Neural progenitor cell (in vitro differentiated cells): ENCODE measurements at regions not wholly inside any gene's neighbourhood (a gene's known extent, or its start where the extent isn't known, plus 50 kb on each side); places are given as distances from the start of the nearest gene placed in this dataset.
"Not testable (repeated sequence)": the region's sequence is repeated elsewhere in the genome, so short reads cannot be mapped to it uniquely, and the experiment has no call there.

Experiments
- DNase-seq: peaks from one replicate; pipeline ENCODE4 v3.0.0-alpha.2; 2016; ENCODE audit warnings: low spot score
- H2AFZ ChIP-seq: fragments of 200-600 bp; sonication (generic); replicated peaks from 2 replicates; pipeline ENCODE4 v1.6.1; 2016; ENCODE audit warnings: antibody characterized with exemption
- H3F3A ChIP-seq: fragments of 200-600 bp; sonication (generic); 2 replicates; pipeline ENCODE4 v1.6.1; 2016; ENCODE audit warnings: antibody characterized with exemption, low read depth
- H3K27ac ChIP-seq: fragments of 200-600 bp; sonication (generic); 2 replicates; pipeline ENCODE4 v1.5.1; 2016; ENCODE audit warnings: mild to moderate bottlenecking
- H3K27me3 ChIP-seq: fragments of 200-600 bp; sonication (generic); 2 replicates; pipeline ENCODE4 v1.6.1; 2016; ENCODE audit warnings: mild to moderate bottlenecking, moderate library complexity
- H3K36me3 ChIP-seq: fragments of 200-600 bp; sonication (generic); 2 replicates; pipeline ENCODE4 v1.5.1; 2016
- H3K4me1 ChIP-seq: fragments of 200-600 bp; sonication (generic); 2 replicates; pipeline ENCODE4 v1.6.1; 2016; ENCODE audit warnings: mixed run types
- H3K4me2 ChIP-seq: fragments of 200-600 bp; sonication (generic); 2 replicates; pipeline ENCODE4 v1.6.1; 2016
- H3K4me3 ChIP-seq: fragments of 200-600 bp; sonication (generic); 2 replicates; pipeline ENCODE4 v1.5.1; 2016
- H3K79me2 ChIP-seq: fragments of 200-600 bp; sonication (generic); 2 replicates; pipeline ENCODE4 v1.6.1; 2016; ENCODE audit warnings: low read depth
- H3K9ac ChIP-seq: fragments of 200-600 bp; sonication (generic); 2 replicates; pipeline ENCODE4 v1.6.1; 2016
- H3K9me3 ChIP-seq: fragments of 200-600 bp; sonication (generic); 2 replicates; pipeline ENCODE4 v1.5.1; 2016; ENCODE audit warnings: low read depth
- H4K20me1 ChIP-seq: fragments of 200-600 bp; sonication (generic); 2 replicates; pipeline ENCODE4 v1.6.1; 2016; ENCODE audit warnings: low read depth
- H3K27ac Mint-ChIP-seq: 3 replicates; pipeline ENCODE4 v1.8.0; 2021; ENCODE audit warnings: mixed read lengths
- H3K27me3 Mint-ChIP-seq: 2 replicates; pipeline ENCODE4 v1.8.0; 2022; ENCODE audit warnings: low read depth, mild to moderate bottlenecking, inconsistent platforms, moderate library complexity, mixed read lengths; ENCODE audit not compliant: insufficient read depth
- H3K36me3 Mint-ChIP-seq: 3 replicates; pipeline ENCODE4 v1.8.0; 2021; ENCODE audit warnings: mixed read lengths
- H3K4me1 Mint-ChIP-seq: 3 replicates; pipeline ENCODE4 v1.8.0; 2021; ENCODE audit warnings: mixed read lengths
- H3K4me3 Mint-ChIP-seq: 3 replicates; pipeline ENCODE4 v1.8.0; 2021; ENCODE audit warnings: mild to moderate bottlenecking, moderate library complexity, mixed read lengths
- H3K9me3 Mint-ChIP-seq: 3 replicates; pipeline ENCODE4 v1.8.0; 2020; ENCODE audit warnings: mixed read lengths
- EZH2 ChIP-seq: fragments of 200-600 bp; sonication (generic); IDR thresholded peaks from 2 replicates; pipeline ENCODE4 v1.6.1; 2017; ENCODE audit warnings: antibody characterized with exemption, mild to moderate bottlenecking, moderate library complexity
- EZH2phosphoT487 ChIP-seq: fragments of 200-600 bp; sonication (generic); IDR thresholded peaks from 2 replicates; pipeline ENCODE4 v1.6.1; 2017; ENCODE audit warnings: antibody characterized with exemption
- TF ChIP-seq, protein P1 (sequence below): fragments of 200-600 bp; sonication (generic); IDR thresholded peaks from 2 replicates; pipeline ENCODE4 v1.5.1; 2017; ENCODE audit warnings: antibody characterized with exemption, mild to moderate bottlenecking

DNA sequence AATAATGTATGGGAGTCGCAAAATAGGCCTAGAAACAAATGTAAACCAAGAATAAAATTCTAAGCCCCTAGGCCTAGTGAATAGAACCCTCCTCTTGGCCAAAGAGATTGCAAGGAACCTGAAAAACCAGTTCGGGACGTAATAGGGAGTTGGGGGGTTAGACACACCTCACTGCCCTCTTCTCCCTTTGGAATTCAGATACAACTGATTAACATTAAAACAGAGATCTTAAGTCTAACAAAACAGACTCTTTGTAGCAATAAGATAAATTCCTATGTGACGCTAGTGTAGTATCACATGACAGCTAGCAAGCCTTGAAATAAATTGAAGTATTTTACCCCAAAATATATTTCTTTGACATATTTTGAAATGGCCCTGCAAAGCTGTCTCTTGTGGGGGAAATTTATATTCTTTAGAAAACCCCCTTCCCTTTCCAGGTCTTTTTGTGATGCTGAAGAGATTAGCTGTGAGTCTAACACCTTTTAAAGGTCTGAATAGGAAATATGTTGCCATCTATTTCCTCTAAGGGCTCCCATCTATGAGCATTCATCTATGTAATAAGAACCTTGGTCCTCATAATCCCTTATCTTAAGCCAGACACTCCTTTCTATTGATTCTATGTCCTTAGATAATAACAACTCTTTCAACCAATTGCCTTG is 623.4 kb upstream of the NRG3 start:
- Mint-ChIP-seq H3K27me3 (peaks cover 2% of the 10 kb centered on the region), H3K27ac (no peak overlapping the region)
- H3K4me2 ChIP-seq = no peak overlapping the region

GRCh38 chr10:81264991-81265390 is 610.0 kb upstream of the NRG3 start:
- H3K27ac ChIP-seq, H3K4me1 ChIP-seq, H3K9me3 Mint-ChIP-seq, H3K36me3 ChIP-seq, H3K27me3 ChIP-seq, DNase-seq, H3K27ac Mint-ChIP-seq, H3K4me1 Mint-ChIP-seq, H2AFZ ChIP-seq, H3K9ac ChIP-seq, H3K79me2 ChIP-seq, H3K4me3 ChIP-seq, H3K27me3 Mint-ChIP-seq, H3K9me3 ChIP-seq, H4K20me1 ChIP-seq, H3K36me3 Mint-ChIP-seq, H3K4me3 Mint-ChIP-seq, H3K4me2 ChIP-seq, H3F3A ChIP-seq: not testable (repeated sequence)

More for the DNA sequence above, 623.4 kb upstream of the NRG3 start:
- H3K36me3 Mint-ChIP-seq = no peaks in the 10 kb centered on the region
- no peaks in the 10 kb centered on the region for H3K36me3 ChIP-seq
- no peaks in the 10 kb centered on the region for H3K79me2 ChIP-seq
- H3K9me3 ChIP-seq = no peaks in the 10 kb centered on the region
- H3K4me1 Mint-ChIP-seq = no peaks in the 10 kb centered on the region
- H3K4me3 Mint-ChIP-seq = no peak overlapping the region
- TF ChIP-seq EZH2 (no peak), EZH2phosphoT487 (no peak)
- TF ChIP-seq, protein P1, sequence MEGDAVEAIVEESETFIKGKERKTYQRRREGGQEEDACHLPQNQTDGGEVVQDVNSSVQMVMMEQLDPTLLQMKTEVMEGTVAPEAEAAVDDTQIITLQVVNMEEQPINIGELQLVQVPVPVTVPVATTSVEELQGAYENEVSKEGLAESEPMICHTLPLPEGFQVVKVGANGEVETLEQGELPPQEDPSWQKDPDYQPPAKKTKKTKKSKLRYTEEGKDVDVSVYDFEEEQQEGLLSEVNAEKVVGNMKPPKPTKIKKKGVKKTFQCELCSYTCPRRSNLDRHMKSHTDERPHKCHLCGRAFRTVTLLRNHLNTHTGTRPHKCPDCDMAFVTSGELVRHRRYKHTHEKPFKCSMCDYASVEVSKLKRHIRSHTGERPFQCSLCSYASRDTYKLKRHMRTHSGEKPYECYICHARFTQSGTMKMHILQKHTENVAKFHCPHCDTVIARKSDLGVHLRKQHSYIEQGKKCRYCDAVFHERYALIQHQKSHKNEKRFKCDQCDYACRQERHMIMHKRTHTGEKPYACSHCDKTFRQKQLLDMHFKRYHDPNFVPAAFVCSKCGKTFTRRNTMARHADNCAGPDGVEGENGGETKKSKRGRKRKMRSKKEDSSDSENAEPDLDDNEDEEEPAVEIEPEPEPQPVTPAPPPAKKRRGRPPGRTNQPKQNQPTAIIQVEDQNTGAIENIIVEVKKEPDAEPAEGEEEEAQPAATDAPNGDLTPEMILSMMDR = no peak
- no peak overlapping the region for H3K27ac ChIP-seq
- DNase-seq = no peak
- H2AFZ ChIP-seq = no peak overlapping the region
- no peaks in the 10 kb centered on the region for H3K9me3 Mint-ChIP-seq
- no peak overlapping the region for H3K4me3 ChIP-seq
- H4K20me1 ChIP-seq = no peaks in the 10 kb centered on the region
- no peak overlapping the region for H3K9ac ChIP-seq
- no peaks in the 10 kb centered on the region for H3K4me1 ChIP-seq
- H3F3A ChIP-seq = no peaks in the 10 kb centered on the region
- H3K27me3 ChIP-seq = no peaks in the 10 kb centered on the region

DNA sequence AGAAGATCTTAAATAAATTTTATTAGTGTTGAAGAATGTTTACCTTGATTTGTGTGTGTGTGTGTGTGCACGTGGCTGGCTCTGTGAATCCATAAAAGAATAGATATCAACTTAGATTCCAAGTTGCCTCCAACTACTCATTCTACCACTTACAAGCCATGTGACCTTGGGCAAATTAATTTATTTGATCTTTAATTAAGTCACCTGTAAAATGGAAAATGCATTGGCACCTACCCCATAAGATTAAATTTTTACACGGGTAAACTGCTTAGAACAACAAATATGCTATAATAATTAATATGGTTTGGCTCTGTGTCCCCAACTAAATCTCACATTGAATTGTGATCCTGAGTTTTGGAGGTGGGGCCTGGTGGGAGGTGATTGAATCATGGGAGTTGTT is 604.9 kb upstream of the NRG3 start:
- Histone ChIP-seq H3K36me3 (no peaks in the 10 kb centered on the region), H3K27me3 (no peaks in the 10 kb centered on the region), H3K4me3 (no peak overlapping the region), H2AFZ (no peak overlapping the region), H3K4me2 (no peak overlapping the region), H3K9ac (no peak overlapping the region), H3K79me2 (no peaks in the 10 kb centered on the region), H4K20me1 (no peaks in the 10 kb centered on the region), H3K4me1 (no peaks in the 10 kb centered on the region), H3K27ac (no peak overlapping the region), H3F3A (no peaks in the 10 kb centered on the region), H3K9me3 (no peaks in the 10 kb centered on the region)
- DNase-seq = no peak
- no peaks in the 10 kb centered on the region for H3K27me3 Mint-ChIP-seq
- H3K27ac Mint-ChIP-seq = no peak overlapping the region
- no peaks in the 10 kb centered on the region for H3K36me3 Mint-ChIP-seq
- H3K4me3 Mint-ChIP-seq = no peak overlapping the region
- peaks cover 2% of the 10 kb centered on the region for H3K9me3 Mint-ChIP-seq
- no peaks in the 10 kb centered on the region for H3K4me1 Mint-ChIP-seq
- no peak for TF ChIP-seq EZH2

- no peaks in the 10 kb centered on the region for H3K36me3 ChIP-seq
- H3K4me2 ChIP-seq = no peak overlapping the region
- H3K9me3 Mint-ChIP-seq = no peaks in the 10 kb centered on the region
- no peaks in the 10 kb centered on the region for H3K36me3 Mint-ChIP-seq
- H3K27me3 ChIP-seq = no peaks in the 10 kb centered on the region
- no peak overlapping the region for H3K27ac ChIP-seq
- H3K27me3 Mint-ChIP-seq = no peaks in the 10 kb centered on the region
- no peak overlapping the region for H3K4me3 Mint-ChIP-seq
- no peak overlapping the region for H3K27ac Mint-ChIP-seq
- no peaks in the 10 kb centered on the region for H3K79me2 ChIP-seq
- TF ChIP-seq EZH2 (no peak), EZH2phosphoT487 (no peak)
- TF ChIP-seq, protein P1 = no peak
- H4K20me1 ChIP-seq = no peaks in the 10 kb centered on the region
- no peaks in the 10 kb centered on the region for H3K9me3 ChIP-seq
- no peaks in the 10 kb centered on the region for H3K4me1 ChIP-seq
- no peak overlapping the region for H2AFZ ChIP-seq
- H3K4me3 ChIP-seq = no peak overlapping the region
- no peak overlapping the region for H3K9ac ChIP-seq
- no peak for DNase-seq
- H3F3A ChIP-seq = no peaks in the 10 kb centered on the region
- H3K4me1 Mint-ChIP-seq = no peaks in the 10 kb centered on the region
Measured at GRCh38 chr10:81280497-81281479, 594.2 kb upstream of the NRG3 start.
